WTC11 (cell line): ENCODE measurements at regions not wholly inside any gene's neighbourhood (a gene's known extent, or its start where the extent isn't known, plus 50 kb on each side); places are given as distances from the start of the nearest gene placed in this dataset.

ENCODE experiments used
- ATAC-seq: fragments of 200-7000 bp; cut with Tn5 transposase; 2 replicates; pipeline ENCODE4 v1.10.0; 2021; ENCODE audit warnings: mild to moderate bottlenecking, moderate library complexity
- CTCF ChIA-PET: fragments of 300-600 bp; sonication (Branson Sonifier 250); formaldehyde crosslinking; loops from one replicate; lab custom pipeline; 2021; ENCODE audit warnings: antibody characterized with exemption; lab: Charles Lee
- POLR2A ChIA-PET: fragments of 350-600 bp; sonication (Branson Sonifier 250); formaldehyde crosslinking; loops from one replicate; lab custom pipeline; 2021; ENCODE audit warnings: antibody characterized with exemption; lab: Charles Lee
- DNase-seq: peaks from one replicate; pipeline ENCODE4 v3.0.0; 2021; ENCODE audit warnings: low spot score
- H3K27ac Mint-ChIP-seq: 2 replicates; pipeline ENCODE4 v1.8.0; 2021; ENCODE audit warnings: mixed read lengths
- H3K27me3 Mint-ChIP-seq: 2 replicates; pipeline ENCODE4 v1.8.0; 2021; ENCODE audit warnings: low read depth, mild to moderate bottlenecking, moderate library complexity, mixed read lengths
- H3K36me3 Mint-ChIP-seq: 2 replicates; pipeline ENCODE4 v1.8.0; 2021; ENCODE audit warnings: mixed read lengths
- H3K4me1 Mint-ChIP-seq: 2 replicates; pipeline ENCODE4 v1.8.0; 2022; ENCODE audit warnings: mixed read lengths
- H3K4me3 Mint-ChIP-seq: 2 replicates; pipeline ENCODE4 v1.8.0; 2021; ENCODE audit warnings: mild to moderate bottlenecking, moderate library complexity, mixed read lengths
- H3K9me3 Mint-ChIP-seq: 2 replicates; pipeline ENCODE4 v1.8.0; 2021; ENCODE audit warnings: mixed read lengths
- ATF1 ChIP-seq: sonication (generic); formaldehyde crosslinking; IDR thresholded peaks from 2 replicates; pipeline ENCODE4 v1.8.1; 2023; ENCODE audit warnings: mild to moderate bottlenecking, moderate library complexity, missing genetic modification reagents
- CREM ChIP-seq: sonication (generic); formaldehyde crosslinking; IDR thresholded peaks from 2 replicates; pipeline ENCODE4 v1.8.1; 2022; ENCODE audit warnings: mild to moderate bottlenecking, missing genetic modification reagents, moderate library complexity
- EMX1 ChIP-seq: fragments of 250-450 bp; sonication (Bioruptor Pico); IDR thresholded peaks from 2 replicates; pipeline ENCODE4 v1.8.0; 2021; ENCODE audit warnings: mild to moderate bottlenecking
- KAT7 ChIP-seq: sonication (generic); formaldehyde crosslinking; IDR thresholded peaks from 2 replicates; pipeline ENCODE4 v1.8.1; 2023; ENCODE audit warnings: missing genetic modification reagents, mild to moderate bottlenecking, borderline replicate concordance
- NFE2L1 ChIP-seq: sonication (generic); formaldehyde crosslinking; IDR thresholded peaks from 2 replicates; pipeline ENCODE4 v1.8.1; 2023; ENCODE audit warnings: missing genetic modification reagents
- PRDM15 ChIP-seq: sonication (generic); formaldehyde crosslinking; IDR thresholded peaks from 2 replicates; pipeline ENCODE4 v1.8.0; 2022; ENCODE audit warnings: missing genetic modification reagents
- PRRX2 ChIP-seq: fragments of 250-450 bp; sonication (Bioruptor Pico); IDR thresholded peaks from 2 replicates; pipeline ENCODE4 v1.8.0; 2021; ENCODE audit warnings: mild to moderate bottlenecking
- RORB ChIP-seq: fragments of 250-450 bp; sonication (Bioruptor Pico); IDR thresholded peaks from 2 replicates; pipeline ENCODE4 v1.9.0; 2021; ENCODE audit warnings: mild to moderate bottlenecking
- SMAD4 ChIP-seq: sonication (generic); formaldehyde crosslinking; IDR thresholded peaks from 2 replicates; pipeline ENCODE4 v1.8.0; 2022; ENCODE audit warnings: mild to moderate bottlenecking, missing genetic modification reagents
- TEAD1 ChIP-seq: sonication (generic); formaldehyde crosslinking; IDR thresholded peaks from 2 replicates; pipeline ENCODE4 v1.8.0; 2022; ENCODE audit warnings: mild to moderate bottlenecking, missing genetic modification reagents
- ZNF121 ChIP-seq: sonication (generic); formaldehyde crosslinking; IDR thresholded peaks from 2 replicates; pipeline ENCODE4 v1.8.0; 2023; ENCODE audit warnings: missing genetic modification reagents
- ZNF416 ChIP-seq: fragments of 250-450 bp; sonication (Bioruptor Pico); IDR thresholded peaks from 2 replicates; pipeline ENCODE4 v1.9.0; 2021; ENCODE audit warnings: mild to moderate bottlenecking, inconsistent platforms
- TF ChIP-seq, protein P1 (sequence below): sonication (generic); formaldehyde crosslinking; IDR thresholded peaks from 2 replicates; pipeline ENCODE4 v1.8.1; 2023; ENCODE audit warnings: mild to moderate bottlenecking, missing genetic modification reagents
- TF ChIP-seq, protein P2 (sequence below): sonication (generic); formaldehyde crosslinking; IDR thresholded peaks from 2 replicates; pipeline ENCODE4 v1.8.1; 2023; ENCODE audit warnings: mild to moderate bottlenecking, moderate library complexity, missing genetic modification reagents
- TF ChIP-seq, protein P3 (sequence below): fragments of 200-600 bp; IDR thresholded peaks from 2 replicates; pipeline ENCODE4 v1.8.0; 2022; ENCODE audit warnings: antibody characterized with exemption
- TF ChIP-seq, protein P4 (sequence below): sonication (generic); formaldehyde crosslinking; IDR thresholded peaks from 2 replicates; pipeline ENCODE4 v1.8.0; 2022; ENCODE audit warnings: mild to moderate bottlenecking, missing genetic modification reagents

- no peak overlapping the region for H3K27ac Mint-ChIP-seq
- DNase-seq, result no peak
- no peak for ATAC-seq
- no peak overlapping the region for H3K4me3 Mint-ChIP-seq
- peaks cover 11% of the 10 kb centered on the region for H3K4me1 Mint-ChIP-seq
- H3K9me3 Mint-ChIP-seq, result peaks cover 8% of the 10 kb centered on the region
- H3K27me3 Mint-ChIP-seq, result no peaks in the 10 kb centered on the region; the same call in 1 of the 2 replicates
- TF ChIP-seq PRDM15 (CRISPR knock-in tag), result no peak
- no peak for TF ChIP-seq NFE2L1
- no peak for TF ChIP-seq CREM (CRISPR knock-in tag)
- no peak for TF ChIP-seq KAT7 (CRISPR knock-in tag)
- TF ChIP-seq, protein P1, sequence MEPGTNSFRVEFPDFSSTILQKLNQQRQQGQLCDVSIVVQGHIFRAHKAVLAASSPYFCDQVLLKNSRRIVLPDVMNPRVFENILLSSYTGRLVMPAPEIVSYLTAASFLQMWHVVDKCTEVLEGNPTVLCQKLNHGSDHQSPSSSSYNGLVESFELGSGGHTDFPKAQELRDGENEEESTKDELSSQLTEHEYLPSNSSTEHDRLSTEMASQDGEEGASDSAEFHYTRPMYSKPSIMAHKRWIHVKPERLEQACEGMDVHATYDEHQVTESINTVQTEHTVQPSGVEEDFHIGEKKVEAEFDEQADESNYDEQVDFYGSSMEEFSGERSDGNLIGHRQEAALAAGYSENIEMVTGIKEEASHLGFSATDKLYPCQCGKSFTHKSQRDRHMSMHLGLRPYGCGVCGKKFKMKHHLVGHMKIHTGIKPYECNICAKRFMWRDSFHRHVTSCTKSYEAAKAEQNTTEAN (CRISPR knock-in tag), result no peak
- no peak for TF ChIP-seq ATF1 (CRISPR knock-in tag)
- TF ChIP-seq PRRX2 (CRISPR knock-in tag), result no peak
- TF ChIP-seq, protein P2, sequence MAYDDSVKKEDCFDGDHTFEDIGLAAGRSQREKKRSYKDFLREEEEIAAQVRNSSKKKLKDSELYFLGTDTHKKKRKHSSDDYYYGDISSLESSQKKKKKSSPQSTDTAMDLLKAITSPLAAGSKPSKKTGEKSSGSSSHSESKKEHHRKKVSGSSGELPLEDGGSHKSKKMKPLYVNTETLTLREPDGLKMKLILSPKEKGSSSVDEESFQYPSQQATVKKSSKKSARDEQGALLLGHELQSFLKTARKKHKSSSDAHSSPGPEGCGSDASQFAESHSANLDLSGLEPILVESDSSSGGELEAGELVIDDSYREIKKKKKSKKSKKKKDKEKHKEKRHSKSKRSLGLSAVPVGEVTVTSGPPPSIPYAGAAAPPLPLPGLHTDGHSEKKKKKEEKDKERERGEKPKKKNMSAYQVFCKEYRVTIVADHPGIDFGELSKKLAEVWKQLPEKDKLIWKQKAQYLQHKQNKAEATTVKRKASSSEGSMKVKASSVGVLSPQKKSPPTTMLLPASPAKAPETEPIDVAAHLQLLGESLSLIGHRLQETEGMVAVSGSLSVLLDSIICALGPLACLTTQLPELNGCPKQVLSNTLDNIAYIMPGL (CRISPR knock-in tag), result no peak
- TF ChIP-seq, protein P3, sequence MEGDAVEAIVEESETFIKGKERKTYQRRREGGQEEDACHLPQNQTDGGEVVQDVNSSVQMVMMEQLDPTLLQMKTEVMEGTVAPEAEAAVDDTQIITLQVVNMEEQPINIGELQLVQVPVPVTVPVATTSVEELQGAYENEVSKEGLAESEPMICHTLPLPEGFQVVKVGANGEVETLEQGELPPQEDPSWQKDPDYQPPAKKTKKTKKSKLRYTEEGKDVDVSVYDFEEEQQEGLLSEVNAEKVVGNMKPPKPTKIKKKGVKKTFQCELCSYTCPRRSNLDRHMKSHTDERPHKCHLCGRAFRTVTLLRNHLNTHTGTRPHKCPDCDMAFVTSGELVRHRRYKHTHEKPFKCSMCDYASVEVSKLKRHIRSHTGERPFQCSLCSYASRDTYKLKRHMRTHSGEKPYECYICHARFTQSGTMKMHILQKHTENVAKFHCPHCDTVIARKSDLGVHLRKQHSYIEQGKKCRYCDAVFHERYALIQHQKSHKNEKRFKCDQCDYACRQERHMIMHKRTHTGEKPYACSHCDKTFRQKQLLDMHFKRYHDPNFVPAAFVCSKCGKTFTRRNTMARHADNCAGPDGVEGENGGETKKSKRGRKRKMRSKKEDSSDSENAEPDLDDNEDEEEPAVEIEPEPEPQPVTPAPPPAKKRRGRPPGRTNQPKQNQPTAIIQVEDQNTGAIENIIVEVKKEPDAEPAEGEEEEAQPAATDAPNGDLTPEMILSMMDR, result no peak
- CTCF ChIA-PET, result no interaction called here
- POLR2A ChIA-PET, result no interaction called here
- H3K36me3 Mint-ChIP-seq, result no peaks in the 10 kb centered on the region
These were observed 179.8 kb upstream of the HAAO start for GRCh38 chr2:42971947-42972736.

- ChIA-PET CTCF (no interaction called here), POLR2A (no interaction called here)
- Mint-ChIP-seq H3K4me3 (no peak overlapping the region), H3K27me3 (no peaks in the 10 kb centered on the region), H3K4me1 (peaks cover 11% of the 10 kb centered on the region), H3K9me3 (peaks cover 8% of the 10 kb centered on the region), H3K36me3 (no peaks in the 10 kb centered on the region), H3K27ac (no peak overlapping the region)
- DNase-seq (no peak), ATAC-seq (no peak)
- no peak for TF ChIP-seq RORB (CRISPR knock-in tag)
- no peak for TF ChIP-seq TEAD1 (CRISPR knock-in tag)
- no peak for TF ChIP-seq ATF1 (CRISPR knock-in tag)
- TF ChIP-seq ZNF416 (CRISPR knock-in tag), result no peak
- TF ChIP-seq, protein P4, sequence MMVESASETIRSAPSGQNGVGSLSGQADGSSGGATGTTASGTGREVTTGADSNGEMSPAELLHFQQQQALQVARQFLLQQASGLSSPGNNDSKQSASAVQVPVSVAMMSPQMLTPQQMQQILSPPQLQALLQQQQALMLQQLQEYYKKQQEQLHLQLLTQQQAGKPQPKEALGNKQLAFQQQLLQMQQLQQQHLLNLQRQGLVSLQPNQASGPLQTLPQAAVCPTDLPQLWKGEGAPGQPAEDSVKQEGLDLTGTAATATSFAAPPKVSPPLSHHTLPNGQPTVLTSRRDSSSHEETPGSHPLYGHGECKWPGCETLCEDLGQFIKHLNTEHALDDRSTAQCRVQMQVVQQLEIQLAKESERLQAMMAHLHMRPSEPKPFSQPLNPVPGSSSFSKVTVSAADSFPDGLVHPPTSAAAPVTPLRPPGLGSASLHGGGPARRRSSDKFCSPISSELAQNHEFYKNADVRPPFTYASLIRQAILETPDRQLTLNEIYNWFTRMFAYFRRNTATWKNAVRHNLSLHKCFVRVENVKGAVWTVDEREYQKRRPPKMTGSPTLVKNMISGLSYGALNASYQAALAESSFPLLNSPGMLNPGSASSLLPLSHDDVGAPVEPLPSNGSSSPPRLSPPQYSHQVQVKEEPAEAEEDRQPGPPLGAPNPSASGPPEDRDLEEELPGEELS (CRISPR knock-in tag), result no peak
- TF ChIP-seq SMAD4 (CRISPR knock-in tag), result no peak
- TF ChIP-seq PRRX2 (CRISPR knock-in tag), result no peak
- no peak for TF ChIP-seq ZNF121
- no peak for TF ChIP-seq EMX1 (CRISPR knock-in tag)
These were observed 179.0 kb upstream of the HAAO start for GRCh38 chr2:42971381-42971780.
